ES-I3 (cell line): ENCODE measurements at regions not wholly inside any gene's neighbourhood (a gene's known extent, or its start where the extent isn't known, plus 50 kb on each side); places are given as distances from the start of the nearest gene placed in this dataset.

ENCODE experiments used
- H3K36me3 ChIP-seq: 2 replicates; pipeline ENCODE4 v1.6.1; 2013; ENCODE audit warnings: mild to moderate bottlenecking, low read length, control low read depth, moderate library complexity; ENCODE audit not compliant: insufficient read depth
- H3K4me1 ChIP-seq: 2 replicates; pipeline ENCODE4 v1.6.1; 2013; ENCODE audit warnings: mild to moderate bottlenecking, control low read depth, low read length; ENCODE audit not compliant: insufficient read depth
- H3K9ac ChIP-seq: 2 replicates; pipeline ENCODE4 v1.6.1; 2013; ENCODE audit warnings: low read depth, mild to moderate bottlenecking, low read length, moderate library complexity
- H3K9me3 ChIP-seq: 2 replicates; pipeline ENCODE4 v1.6.1; 2013; ENCODE audit warnings: mild to moderate bottlenecking, low read length, moderate library complexity; ENCODE audit not compliant: control insufficient read depth, insufficient read depth

GRCh38 chr9:104980039-104980654 lies 52.2 kb upstream of the ABCA1 start:
- Histone ChIP-seq H3K9ac (no peak overlapping the region), H3K9me3 (no peaks in the 10 kb centered on the region), H3K36me3 (no peaks in the 10 kb centered on the region), H3K4me1 (no peaks in the 10 kb centered on the region)

GRCh38 chr9:104981543-104982129 lies 53.7 kb upstream of the ABCA1 start:
- no peak overlapping the region for H3K9ac ChIP-seq
- no peaks in the 10 kb centered on the region for H3K36me3 ChIP-seq
- no peaks in the 10 kb centered on the region for H3K9me3 ChIP-seq
- no peaks in the 10 kb centered on the region for H3K4me1 ChIP-seq

- Histone ChIP-seq H3K4me1 (no peaks in the 10 kb centered on the region), H3K9ac (no peak overlapping the region), H3K9me3 (no peaks in the 10 kb centered on the region), H3K36me3 (no peaks in the 10 kb centered on the region)
Measured at GRCh38 chr9:104982543-104982942, 54.6 kb upstream of the ABCA1 start.

- Histone ChIP-seq H3K9ac (no peak overlapping the region), H3K36me3 (no peaks in the 10 kb centered on the region), H3K4me1 (no peaks in the 10 kb centered on the region), H3K9me3 (no peaks in the 10 kb centered on the region)
Measured at GRCh38 chr9:104983491-104983890, 55.5 kb upstream of the ABCA1 start.

GRCh38 chr9:104984121-104984520 lies 56.2 kb upstream of the ABCA1 start:
- no peaks in the 10 kb centered on the region for H3K4me1 ChIP-seq
- H3K36me3 ChIP-seq = no peaks in the 10 kb centered on the region
- H3K9me3 ChIP-seq = no peaks in the 10 kb centered on the region
- no peak overlapping the region for H3K9ac ChIP-seq

GRCh38 chr9:104984542-104984941 lies 56.6 kb upstream of the ABCA1 start:
- no peaks in the 10 kb centered on the region for H3K9me3 ChIP-seq
- no peaks in the 10 kb centered on the region for H3K36me3 ChIP-seq
- H3K4me1 ChIP-seq = no peaks in the 10 kb centered on the region
- no peak overlapping the region for H3K9ac ChIP-seq

GRCh38 chr9:104984948-104985347 lies 57.0 kb upstream of the ABCA1 start:
- Histone ChIP-seq H3K4me1 (no peaks in the 10 kb centered on the region), H3K36me3 (no peaks in the 10 kb centered on the region), H3K9ac (no peak overlapping the region), H3K9me3 (no peaks in the 10 kb centered on the region)

- Histone ChIP-seq H3K4me1 (no peaks in the 10 kb centered on the region), H3K36me3 (no peaks in the 10 kb centered on the region), H3K9ac (no peak overlapping the region), H3K9me3 (no peaks in the 10 kb centered on the region)
Measured at GRCh38 chr9:104986096-104986495, 58.1 kb upstream of the ABCA1 start.

GRCh38 chr9:104987743-104988142 lies 59.8 kb upstream of the ABCA1 start:
- Histone ChIP-seq H3K9ac (no peak overlapping the region), H3K36me3 (no peaks in the 10 kb centered on the region), H3K4me1 (peaks cover 9% of the 10 kb centered on the region)

GRCh38 chr9:104988539-104988938 lies 60.6 kb upstream of the ABCA1 start:
- H3K4me1 ChIP-seq = peaks cover 13% of the 10 kb centered on the region
- no peak overlapping the region for H3K9ac ChIP-seq
- H3K9me3 ChIP-seq = no peaks in the 10 kb centered on the region
- H3K36me3 ChIP-seq = no peaks in the 10 kb centered on the region

More at GRCh38 chr9:104987743-104988142, 59.8 kb upstream of the ABCA1 start:
- no peaks in the 10 kb centered on the region for H3K9me3 ChIP-seq

- Histone ChIP-seq H3K36me3 (no peaks in the 10 kb centered on the region), H3K4me1 (peaks cover 25% of the 10 kb centered on the region), H3K9me3 (no peaks in the 10 kb centered on the region), H3K9ac (peak overlapping the region; percentile 59; the same call in 1 of the 2 replicates)
Measured at GRCh38 chr9:104991144-104991953, 63.4 kb upstream of the ABCA1 start.

- H3K9me3 ChIP-seq = no peaks in the 10 kb centered on the region
- peaks cover 29% of the 10 kb centered on the region for H3K4me1 ChIP-seq
- peak overlapping the region; percentile 59; the same call in 1 of the 2 replicates for H3K9ac ChIP-seq
- no peaks in the 10 kb centered on the region for H3K36me3 ChIP-seq
Measured at GRCh38 chr9:104992659-104993058, 64.7 kb upstream of the ABCA1 start.

- Histone ChIP-seq H3K4me1 (peaks cover 36% of the 10 kb centered on the region), H3K36me3 (no peaks in the 10 kb centered on the region), H3K9ac (peak overlapping the region; percentile 28), H3K9me3 (no peaks in the 10 kb centered on the region)
Measured at GRCh38 chr9:104993291-104993963, 65.5 kb upstream of the ABCA1 start.

GRCh38 chr9:104997536-104997935 lies 69.6 kb upstream of the ABCA1 start:
- 0 out of 2 replicates have a peak, but pooled peaks cover 3% of the 10 kb centered on the region for H3K9me3 ChIP-seq
- no peaks in the 10 kb centered on the region for H3K36me3 ChIP-seq
- no peak overlapping the region for H3K9ac ChIP-seq
- peaks cover 31% of the 10 kb centered on the region for H3K4me1 ChIP-seq
